Keratinocyte (primary cell): ENCODE measurements at regions not wholly inside any gene's neighbourhood (a gene's known extent, or its start where the extent isn't known, plus 50 kb on each side); places are given as distances from the start of the nearest gene placed in this dataset.

ENCODE experiments used
- DNase-seq: peaks from one replicate; pipeline ENCODE4 v3.0.0-alpha.2; 2011; ENCODE audit warnings: low read depth, missing footprints, low spot score
- FAIRE-seq: peaks from 2 replicates; lab custom pipeline; 2011; peaks lifted over from hg19 to GRCh38; lab: Jason Lieb, UNC
- H2AFZ ChIP-seq: 2 replicates; pipeline ENCODE4 v1.6.0; 2012; ENCODE audit warnings: low read length, control low read depth, inconsistent platforms; ENCODE audit not compliant: control insufficient read depth
- H3K27ac ChIP-seq: 2 replicates; pipeline ENCODE4 v1.5.1; 2011; ENCODE audit warnings: low read length; ENCODE audit not compliant: control insufficient read depth, insufficient read depth
- H3K27me3 ChIP-seq: 3 replicates; pipeline ENCODE4 v1.6.0; 2011; ENCODE audit warnings: low read length; ENCODE audit not compliant: control insufficient read depth, insufficient read depth; ENCODE audit errors: extremely low read depth
- H3K36me3 ChIP-seq, 2 experiments: 2 replicates in 1 of 2; 3 replicates in 1 of 2; pipeline ENCODE4 v1.5.1; 2011; ENCODE audit warnings: low read length in 2 of 2, mild to moderate bottlenecking in 1 of 2; ENCODE audit not compliant: control insufficient read depth in 2 of 2, insufficient read depth in 2 of 2; ENCODE audit errors: extremely low read depth in 1 of 2
- H3K4me1 ChIP-seq: 3 replicates; pipeline ENCODE4 v1.5.1; 2011; ENCODE audit warnings: low read length; ENCODE audit not compliant: control insufficient read depth, insufficient read depth; ENCODE audit errors: extremely low read depth
- H3K4me2 ChIP-seq: 3 replicates; pipeline ENCODE4 v1.6.0; 2011; ENCODE audit warnings: low read depth, low read length; ENCODE audit not compliant: control insufficient read depth, insufficient read depth; ENCODE audit errors: extremely low read depth
- H3K4me3 ChIP-seq, 3 experiments: fragments of 200-600 bp in 1 of 3; sonication (generic) in 1 of 3; 2 replicates in 2 of 3; 3 replicates in 1 of 3; pipeline ENCODE4 v1.5.1; 2011 to 2016; ENCODE audit warnings: low read length in 3 of 3, mild to moderate bottlenecking in 3 of 3, control low read depth in 2 of 3, inconsistent platforms in 1 of 3, low read depth in 1 of 3, mixed read lengths in 1 of 3, mixed run types in 1 of 3, moderate library complexity in 1 of 3; ENCODE audit not compliant: control insufficient read depth in 2 of 3, insufficient read depth in 2 of 3; ENCODE audit errors: extremely low read depth in 1 of 3
- H3K79me2 ChIP-seq: 2 replicates; pipeline ENCODE4 v1.6.0; 2012; ENCODE audit warnings: low read length; ENCODE audit not compliant: control insufficient read depth, insufficient read depth
- H3K9ac ChIP-seq: 3 replicates; pipeline ENCODE4 v1.6.0; 2011; ENCODE audit warnings: low read length; ENCODE audit not compliant: control insufficient read depth, insufficient read depth; ENCODE audit errors: extremely low read depth
- H3K9me1 ChIP-seq: 3 replicates; pipeline ENCODE4 v1.6.0; 2011; ENCODE audit warnings: low read length; ENCODE audit not compliant: control insufficient read depth, insufficient read depth; ENCODE audit errors: extremely low read depth
- H3K9me3 ChIP-seq: 2 replicates; pipeline ENCODE4 v1.5.1; 2012; ENCODE audit warnings: low read depth, low read length; ENCODE audit not compliant: control insufficient read depth
- H4K20me1 ChIP-seq: 3 replicates; pipeline ENCODE4 v1.6.0; 2011; ENCODE audit warnings: low read length; ENCODE audit not compliant: control insufficient read depth, insufficient read depth; ENCODE audit errors: extremely low read depth
- CTCF ChIP-seq, 3 experiments: IDR thresholded peaks in 1 of 3; conservative IDR thresholded peaks in 1 of 3; optimal IDR thresholded peaks in 1 of 3; 2 replicates in 2 of 3; 3 replicates in 1 of 3; pipeline versions ENCODE3 to v1.5.1; 2011; ENCODE audit warnings: low read length in 3 of 3, mild to moderate bottlenecking in 3 of 3, moderate library complexity in 2 of 3, control low read depth in 1 of 3, inconsistent platforms in 1 of 3; ENCODE audit not compliant: insufficient read depth in 2 of 3; ENCODE audit errors: extremely low read depth in 1 of 3
- EZH2 ChIP-seq: IDR thresholded peaks from one replicate; pipeline ENCODE4 v1.6.1; 2012; ENCODE audit warnings: inconsistent platforms, mild to moderate bottlenecking, low read length, moderate library complexity
- dilution Hi-C: fragments of 300-500 bp; cut with MboI; formaldehyde crosslinking; loops from one replicate; pipeline ENCODE4 v1.7.0; 2020; ENCODE audit warnings: low sequenced_read_pairs; ENCODE audit not compliant: extremely low pct_ligation_motif_present

- Histone ChIP-seq H3K79me2 (no peaks in the 10 kb centered on the region), H3K4me3 (no peak overlapping the region), H3K4me1 (no peaks in the 10 kb centered on the region), H3K9ac (no peak overlapping the region), H3K4me2 (no peak overlapping the region), H3K27ac (no peak overlapping the region), H3K9me1 (no peaks in the 10 kb centered on the region), H3K9me3 (no peaks in the 10 kb centered on the region), H4K20me1 (peaks cover 3% of the 10 kb centered on the region), H3K27me3 (peaks cover 19% of the 10 kb centered on the region), H2AFZ (no peak overlapping the region), H3K36me3 (no peaks in the 10 kb centered on the region)
- FAIRE-seq, result no peak
- no peak for DNase-seq
- dilution Hi-C loops, result no loop called here
- no peak for TF ChIP-seq CTCF (optimal IDR thresholded peaks at IDR 0.05 in 1 of 3, IDR thresholded peaks at IDR 0.05 in 1 of 3, conservative IDR thresholded peaks at IDR 0.05 in 1 of 3; ENCODE audit: extremely low read depth in 1 of 3, insufficient read depth in 2 of 3, low read length in 3 of 3)
- no peak for TF ChIP-seq EZH2
Observed at GRCh38 chr7:101744588-101744987, 72.8 kb upstream of the CUX1 start.

GRCh38 chr7:101746314-101746713 lies 71.1 kb upstream of the CUX1 start:
- H3K4me3 ChIP-seq, result no peak overlapping the region
- no peak overlapping the region for H3K9ac ChIP-seq
- H3K27ac ChIP-seq, result no peak overlapping the region
- no peak for TF ChIP-seq EZH2
- TF ChIP-seq CTCF (optimal IDR thresholded peaks at IDR 0.05 in 1 of 3, IDR thresholded peaks at IDR 0.05 in 1 of 3, conservative IDR thresholded peaks at IDR 0.05 in 1 of 3; ENCODE audit: extremely low read depth in 1 of 3, insufficient read depth in 2 of 3, low read length in 3 of 3), result no peak
- H3K9me3 ChIP-seq, result no peaks in the 10 kb centered on the region
- no peaks in the 10 kb centered on the region for H3K4me1 ChIP-seq
- no peak for FAIRE-seq
- dilution Hi-C loops, result no loop called here
- H4K20me1 ChIP-seq, result no peaks in the 10 kb centered on the region
- H3K9me1 ChIP-seq, result no peaks in the 10 kb centered on the region
- no peak for DNase-seq
- H3K79me2 ChIP-seq, result no peaks in the 10 kb centered on the region
- peaks cover 19% of the 10 kb centered on the region for H3K27me3 ChIP-seq
- H3K36me3 ChIP-seq, result no peaks in the 10 kb centered on the region
- H3K4me2 ChIP-seq, result no peak overlapping the region
- no peak overlapping the region for H2AFZ ChIP-seq
